ENCODE measurements at regions not wholly inside any gene's neighbourhood (a gene's known extent, or its start where the extent isn't known, plus 50 kb on each side); places are given as distances from the start of the nearest gene placed in this dataset.
A peak's percentile ranks its signal among the peaks of the same experiment; 100 is the strongest.
"Not testable (repeated sequence)": the region's sequence is repeated elsewhere in the genome, so short reads cannot be mapped to it uniquely, and the experiment has no call there.

GRCh38 chr20:53788253-53789022 is 194.8 kb upstream of the ZNF217 start:
- FAIRE-seq (no peak), DNase-seq (no peak)
- Histone ChIP-seq H3K36me3 (ENCODE audit: control insufficient read depth in 2 of 3, insufficient read depth in 3 of 3, low read length in 3 of 3) (no peaks in the 10 kb centered on the region), H3K4me3 (ENCODE audit: low read length in 3 of 3) (no peak overlapping the region), H3K4me1 (ENCODE audit: control insufficient read depth in 2 of 3, insufficient read depth in 2 of 3, low read depth in 1 of 3, low read length in 3 of 3) (peaks cover 0 to 8% (median 5%) of the 10 kb centered on the region in 3 donors), H3K27me3 (ENCODE audit: control insufficient read depth, insufficient read depth, low read length) (no peaks in the 10 kb centered on the region), H3K27ac (ENCODE audit: low read depth in 2 of 2, low read length in 2 of 2) (no peak overlapping the region), H3K9ac (ENCODE audit: low read length in 3 of 3) (no peak overlapping the region), H3K9me3 (ENCODE audit: control insufficient read depth in 2 of 3, insufficient read depth in 1 of 3, low read length in 3 of 3) (no peaks in the 10 kb centered on the region)
- intact Hi-C loops (cut with DNase I) = no loop called here
- TF ChIP-seq CTCF (IDR thresholded peaks at IDR 0.05; ENCODE audit: borderline replicate concordance, extremely low read depth, insufficient read depth) = no peak

GRCh38 chr20:53787491-53787931 is 193.9 kb upstream of the ZNF217 start:
- FAIRE-seq; H3K4me1 ChIP-seq (ENCODE audit: control insufficient read depth in 2 of 3, insufficient read depth in 2 of 3, low read depth in 1 of 3, low read length in 3 of 3); DNase-seq; H3K4me3 ChIP-seq (ENCODE audit: low read length in 3 of 3); H3K36me3 ChIP-seq (ENCODE audit: control insufficient read depth in 2 of 3, insufficient read depth in 3 of 3, low read length in 3 of 3); H3K9ac ChIP-seq (ENCODE audit: low read length in 3 of 3); H3K27me3 ChIP-seq (ENCODE audit: control insufficient read depth, insufficient read depth, low read length); intact Hi-C loops (cut with DNase I); H3K27ac ChIP-seq (ENCODE audit: low read depth in 2 of 2, low read length in 2 of 2); H3K9me3 ChIP-seq (ENCODE audit: control insufficient read depth in 2 of 3, insufficient read depth in 1 of 3, low read length in 3 of 3): not testable (repeated sequence)

GRCh38 chr20:53786445-53787267 is 193.0 kb upstream of the ZNF217 start:
- Histone ChIP-seq H3K4me1 (ENCODE audit: control insufficient read depth in 2 of 3, insufficient read depth in 2 of 3, low read depth in 1 of 3, low read length in 3 of 3) (peaks cover 0 to 8% (median 5%) of the 10 kb centered on the region in 3 donors), H3K4me3 (ENCODE audit: low read length in 3 of 3) (no peak overlapping the region), H3K27me3 (ENCODE audit: control insufficient read depth, insufficient read depth, low read length) (no peaks in the 10 kb centered on the region), H3K27ac (ENCODE audit: low read depth in 2 of 2, low read length in 2 of 2) (peak overlapping the region; percentile 6 to 67), H3K9me3 (ENCODE audit: control insufficient read depth in 2 of 3, insufficient read depth in 1 of 3, low read length in 3 of 3) (no peaks in the 10 kb centered on the region), H3K36me3 (ENCODE audit: control insufficient read depth in 2 of 3, insufficient read depth in 3 of 3, low read length in 3 of 3) (no peaks in the 10 kb centered on the region), H3K9ac (ENCODE audit: low read length in 3 of 3) (no peak overlapping the region)
- TF ChIP-seq CTCF (IDR thresholded peaks at IDR 0.05; ENCODE audit: borderline replicate concordance, extremely low read depth, insufficient read depth) = no peak
- FAIRE-seq (no peak), DNase-seq (peak in 2 of 5 donors; percentile 5 to 19)
- intact Hi-C loops (cut with DNase I) = no loop called here

DNA sequence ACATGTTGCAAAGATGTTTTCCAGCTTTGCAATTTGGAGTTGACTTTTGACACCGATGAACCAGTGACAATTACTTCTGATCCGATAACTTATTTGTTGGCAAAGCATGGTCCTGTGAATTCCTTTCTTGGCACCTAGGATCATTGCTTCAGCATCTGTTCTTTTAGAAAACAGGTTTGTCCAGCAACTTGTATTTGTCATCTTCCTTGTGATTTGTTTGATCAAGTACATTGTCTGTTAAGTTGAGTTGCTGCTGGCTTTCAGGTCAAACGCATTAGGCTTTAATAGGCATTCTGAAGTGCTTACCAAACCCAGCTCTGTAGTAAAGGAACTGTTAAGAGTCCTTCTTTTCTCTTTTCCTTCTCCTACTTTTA is 192.4 kb upstream of the ZNF217 start:
- Histone ChIP-seq H3K4me3 (ENCODE audit: low read length in 3 of 3) (no peak overlapping the region), H3K9ac (ENCODE audit: low read length in 3 of 3) (no peak overlapping the region), H3K36me3 (ENCODE audit: control insufficient read depth in 2 of 3, insufficient read depth in 3 of 3, low read length in 3 of 3) (no peaks in the 10 kb centered on the region), H3K27me3 (ENCODE audit: control insufficient read depth, insufficient read depth, low read length) (no peaks in the 10 kb centered on the region), H3K4me1 (ENCODE audit: control insufficient read depth in 2 of 3, insufficient read depth in 2 of 3, low read depth in 1 of 3, low read length in 3 of 3) (peaks cover 0 to 8% (median 5%) of the 10 kb centered on the region in 3 donors), H3K9me3 (ENCODE audit: control insufficient read depth in 2 of 3, insufficient read depth in 1 of 3, low read length in 3 of 3) (no peaks in the 10 kb centered on the region), H3K27ac (ENCODE audit: low read depth in 2 of 2, low read length in 2 of 2) (no peak overlapping the region)
- no peak for DNase-seq
- TF ChIP-seq CTCF (IDR thresholded peaks at IDR 0.05; ENCODE audit: borderline replicate concordance, extremely low read depth, insufficient read depth) = no peak
- intact Hi-C loops (cut with DNase I) = no loop called here
- FAIRE-seq = no peak

Data from kidney (tissue), 13 donors.